ENCODE measurements at regions not wholly inside any gene's neighbourhood (a gene's known extent, or its start where the extent isn't known, plus 50 kb on each side); places are given as distances from the start of the nearest gene placed in this dataset.

GRCh38 chr7:126361183-126361582 lies 891.6 kb downstream of the GRM8 start:
- TF ChIP-seq CTCF (conservative IDR thresholded peaks at IDR 0.05): no peak
- no peak for TF ChIP-seq EZH2 (IDR thresholded peaks at IDR 0.05; ENCODE audit: low read depth)
